Fibroblast of villous mesenchyme (primary cell): ENCODE measurements at regions not wholly inside any gene's neighbourhood (a gene's known extent, or its start where the extent isn't known, plus 50 kb on each side); places are given as distances from the start of the nearest gene placed in this dataset.

ENCODE experiments used
- DNase-seq: peaks from one replicate; pipeline ENCODE4 v3.0.0-alpha.2; 2010; ENCODE audit warnings: low read depth
- H3K4me3 ChIP-seq: 2 replicates; pipeline ENCODE4 v1.5.1; 2011; ENCODE audit warnings: low read depth, mild to moderate bottlenecking, low read length
- TF ChIP-seq, protein P1 (sequence below): IDR thresholded peaks from 2 replicates; pipeline ENCODE4 v1.5.1; 2012; ENCODE audit warnings: low read depth, mild to moderate bottlenecking, low read length; ENCODE audit not compliant: insufficient read depth

DNA sequence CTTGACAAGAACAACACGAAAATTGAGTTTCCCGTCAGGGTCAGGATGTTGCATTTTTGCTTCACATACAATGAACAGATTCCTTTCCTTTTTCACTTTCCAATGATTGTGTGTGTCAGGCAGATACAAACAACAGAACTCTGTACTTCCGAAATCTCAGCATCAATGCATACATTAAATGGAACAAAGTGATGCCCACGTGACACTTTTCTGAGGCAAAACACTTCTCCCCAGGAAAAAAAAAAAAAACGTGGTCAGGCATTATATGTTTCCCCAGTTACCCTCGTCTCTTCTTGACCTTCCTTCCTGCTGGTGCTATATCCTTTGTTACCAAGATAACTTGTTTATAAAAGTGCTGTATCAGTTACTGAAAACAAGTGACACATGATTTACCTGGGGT lies 181.8 kb downstream of the ZNF281 start:
- TF ChIP-seq, protein P1, sequence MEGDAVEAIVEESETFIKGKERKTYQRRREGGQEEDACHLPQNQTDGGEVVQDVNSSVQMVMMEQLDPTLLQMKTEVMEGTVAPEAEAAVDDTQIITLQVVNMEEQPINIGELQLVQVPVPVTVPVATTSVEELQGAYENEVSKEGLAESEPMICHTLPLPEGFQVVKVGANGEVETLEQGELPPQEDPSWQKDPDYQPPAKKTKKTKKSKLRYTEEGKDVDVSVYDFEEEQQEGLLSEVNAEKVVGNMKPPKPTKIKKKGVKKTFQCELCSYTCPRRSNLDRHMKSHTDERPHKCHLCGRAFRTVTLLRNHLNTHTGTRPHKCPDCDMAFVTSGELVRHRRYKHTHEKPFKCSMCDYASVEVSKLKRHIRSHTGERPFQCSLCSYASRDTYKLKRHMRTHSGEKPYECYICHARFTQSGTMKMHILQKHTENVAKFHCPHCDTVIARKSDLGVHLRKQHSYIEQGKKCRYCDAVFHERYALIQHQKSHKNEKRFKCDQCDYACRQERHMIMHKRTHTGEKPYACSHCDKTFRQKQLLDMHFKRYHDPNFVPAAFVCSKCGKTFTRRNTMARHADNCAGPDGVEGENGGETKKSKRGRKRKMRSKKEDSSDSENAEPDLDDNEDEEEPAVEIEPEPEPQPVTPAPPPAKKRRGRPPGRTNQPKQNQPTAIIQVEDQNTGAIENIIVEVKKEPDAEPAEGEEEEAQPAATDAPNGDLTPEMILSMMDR, result no peak
- no peak overlapping the region for H3K4me3 ChIP-seq
- no peak for DNase-seq
